Thyroid gland (tissue), 4 donors: ENCODE measurements at regions not wholly inside any gene's neighbourhood (a gene's known extent, or its start where the extent isn't known, plus 50 kb on each side); places are given as distances from the start of the nearest gene placed in this dataset.

Experiments
- POLR2A ChIP-seq, 2 donors: fragments of 450-650 bp; IDR thresholded peaks; one replicate each; pipeline ENCODE4 v1.6.1; 2017; ENCODE audit warnings: antibody characterized with exemption in 2 of 2, mild to moderate bottlenecking in 2 of 2, moderate library complexity in 1 of 2
- TF ChIP-seq, protein P1 (sequence below), 6 experiments: fragments of 200-600 bp in 3 of 6; fragments of 450-650 bp in 3 of 6; sonication (generic) in 3 of 6; IDR thresholded peaks; one replicate each; pipeline ENCODE4 v1.5.1; 2016 to 2019; ENCODE audit warnings: antibody characterized with exemption in 6 of 6, mild to moderate bottlenecking in 2 of 6, inconsistent platforms in 1 of 6, moderate library complexity in 1 of 6

DNA sequence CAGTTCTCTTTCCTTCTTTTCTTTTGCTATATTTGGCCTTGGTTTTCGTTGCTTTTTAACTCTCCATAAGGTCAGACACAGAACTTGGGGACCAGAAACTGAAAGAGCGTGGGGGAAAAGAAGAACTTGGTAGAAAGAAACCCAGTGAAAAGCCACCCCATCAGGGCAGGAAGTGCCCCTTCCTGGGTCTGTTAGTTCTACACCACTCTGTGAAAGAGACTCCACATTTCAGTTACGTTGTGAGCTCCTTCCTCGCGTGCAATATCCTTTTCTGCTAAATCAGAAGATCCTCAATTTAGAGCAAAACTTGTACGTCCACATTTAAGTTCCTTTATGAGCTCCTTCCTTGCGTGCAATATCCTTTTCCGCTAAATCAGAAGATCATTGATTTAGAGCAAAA lies 220.6 kb upstream of the FOXK1 start:
- TF ChIP-seq, protein P1, sequence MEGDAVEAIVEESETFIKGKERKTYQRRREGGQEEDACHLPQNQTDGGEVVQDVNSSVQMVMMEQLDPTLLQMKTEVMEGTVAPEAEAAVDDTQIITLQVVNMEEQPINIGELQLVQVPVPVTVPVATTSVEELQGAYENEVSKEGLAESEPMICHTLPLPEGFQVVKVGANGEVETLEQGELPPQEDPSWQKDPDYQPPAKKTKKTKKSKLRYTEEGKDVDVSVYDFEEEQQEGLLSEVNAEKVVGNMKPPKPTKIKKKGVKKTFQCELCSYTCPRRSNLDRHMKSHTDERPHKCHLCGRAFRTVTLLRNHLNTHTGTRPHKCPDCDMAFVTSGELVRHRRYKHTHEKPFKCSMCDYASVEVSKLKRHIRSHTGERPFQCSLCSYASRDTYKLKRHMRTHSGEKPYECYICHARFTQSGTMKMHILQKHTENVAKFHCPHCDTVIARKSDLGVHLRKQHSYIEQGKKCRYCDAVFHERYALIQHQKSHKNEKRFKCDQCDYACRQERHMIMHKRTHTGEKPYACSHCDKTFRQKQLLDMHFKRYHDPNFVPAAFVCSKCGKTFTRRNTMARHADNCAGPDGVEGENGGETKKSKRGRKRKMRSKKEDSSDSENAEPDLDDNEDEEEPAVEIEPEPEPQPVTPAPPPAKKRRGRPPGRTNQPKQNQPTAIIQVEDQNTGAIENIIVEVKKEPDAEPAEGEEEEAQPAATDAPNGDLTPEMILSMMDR (IDR thresholded peaks at IDR 0.05), result no peak
- no peak for TF ChIP-seq POLR2A (IDR thresholded peaks at IDR 0.05)
